Testis (tissue), 2 donors: ENCODE measurements at regions not wholly inside any gene's neighbourhood (a gene's known extent, or its start where the extent isn't known, plus 50 kb on each side); places are given as distances from the start of the nearest gene placed in this dataset.

Experiments used
- POLR2A ChIP-seq: fragments of 450-650 bp; IDR thresholded peaks from one replicate; pipeline ENCODE4 v1.6.1; 2017; ENCODE audit warnings: antibody characterized with exemption, mild to moderate bottlenecking, moderate library complexity
- TF ChIP-seq, protein P1 (sequence below), 3 experiments: fragments of 450-650 bp in 2 of 3; fragments of 200-600 bp in 1 of 3; sonication (generic) in 1 of 3; IDR thresholded peaks; one replicate each; pipeline ENCODE4 v1.5.1; 2016 to 2019; ENCODE audit warnings: antibody characterized with exemption in 3 of 3, mild to moderate bottlenecking in 2 of 3, moderate library complexity in 1 of 3

DNA sequence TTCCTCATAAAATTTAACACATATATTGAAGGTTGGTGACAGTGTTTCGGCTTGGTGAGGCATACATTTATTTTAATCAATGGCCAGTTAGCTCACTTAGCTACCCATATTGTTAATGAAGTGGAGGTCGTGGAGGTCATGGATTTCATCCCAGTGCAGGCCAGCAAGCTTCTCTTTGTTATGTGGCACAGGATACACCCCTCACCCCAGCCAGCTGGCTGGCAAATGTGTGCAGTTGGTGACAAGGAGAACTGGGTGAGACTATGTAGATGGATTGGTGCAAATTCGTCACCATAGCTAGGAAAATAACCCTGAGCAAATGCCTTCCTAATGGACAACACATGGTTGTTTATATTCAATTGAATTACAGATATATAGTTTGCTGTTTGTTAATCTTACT is 50.5 kb upstream of the FOXP2 start:
- TF ChIP-seq, protein P1, sequence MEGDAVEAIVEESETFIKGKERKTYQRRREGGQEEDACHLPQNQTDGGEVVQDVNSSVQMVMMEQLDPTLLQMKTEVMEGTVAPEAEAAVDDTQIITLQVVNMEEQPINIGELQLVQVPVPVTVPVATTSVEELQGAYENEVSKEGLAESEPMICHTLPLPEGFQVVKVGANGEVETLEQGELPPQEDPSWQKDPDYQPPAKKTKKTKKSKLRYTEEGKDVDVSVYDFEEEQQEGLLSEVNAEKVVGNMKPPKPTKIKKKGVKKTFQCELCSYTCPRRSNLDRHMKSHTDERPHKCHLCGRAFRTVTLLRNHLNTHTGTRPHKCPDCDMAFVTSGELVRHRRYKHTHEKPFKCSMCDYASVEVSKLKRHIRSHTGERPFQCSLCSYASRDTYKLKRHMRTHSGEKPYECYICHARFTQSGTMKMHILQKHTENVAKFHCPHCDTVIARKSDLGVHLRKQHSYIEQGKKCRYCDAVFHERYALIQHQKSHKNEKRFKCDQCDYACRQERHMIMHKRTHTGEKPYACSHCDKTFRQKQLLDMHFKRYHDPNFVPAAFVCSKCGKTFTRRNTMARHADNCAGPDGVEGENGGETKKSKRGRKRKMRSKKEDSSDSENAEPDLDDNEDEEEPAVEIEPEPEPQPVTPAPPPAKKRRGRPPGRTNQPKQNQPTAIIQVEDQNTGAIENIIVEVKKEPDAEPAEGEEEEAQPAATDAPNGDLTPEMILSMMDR (IDR thresholded peaks at IDR 0.05) = no peak
- no peak for TF ChIP-seq POLR2A
